Gastrocnemius medialis (tissue), 4 donors: ENCODE measurements at regions not wholly inside any gene's neighbourhood (a gene's known extent, or its start where the extent isn't known, plus 50 kb on each side); places are given as distances from the start of the nearest gene placed in this dataset.

ENCODE experiments used
- ATAC-seq, 2 donors: fragments of 150-250 bp; one replicate each; pipeline ENCODE4 v1.9.1; 2016
- DNase-seq, 2 donors: peaks; one replicate each; pipeline ENCODE4 v3.0.0-alpha.2; 2019
- H3K27ac ChIP-seq, 4 donors: fragments of 200-600 bp; sonication (generic); 1 replicate in 1 of 4; 2 replicates in 3 of 4; pipeline ENCODE4 v1.5.1; 2016 to 2018; ENCODE audit warnings: mild to moderate bottlenecking in 2 of 4, moderate library complexity in 1 of 4
- H3K27me3 ChIP-seq, 3 donors: fragments of 200-600 bp; sonication (generic) in 2 of 3; 1 replicate in 1 of 3; 2 replicates in 2 of 3; pipeline versions ENCODE4 v1.5.1 to v1.6.0; 2016 to 2019; ENCODE audit warnings: mild to moderate bottlenecking in 1 of 3, moderate library complexity in 1 of 3
- H3K36me3 ChIP-seq, 2 donors: fragments of 200-600 bp; sonication (generic) in 1 of 2; one replicate each; pipeline ENCODE4 v1.5.1; 2017 to 2018
- H3K4me1 ChIP-seq, 2 donors: fragments of 200-600 bp; sonication (generic) in 1 of 2; one replicate each; pipeline ENCODE4 v1.5.1; 2016 to 2017; ENCODE audit warnings: mild to moderate bottlenecking in 2 of 2
- H3K4me3 ChIP-seq, 4 donors: fragments of 200-600 bp; sonication (generic) in 3 of 4; 1 replicate in 1 of 4; 2 replicates in 3 of 4; pipeline ENCODE4 v1.5.1; 2016 to 2019; ENCODE audit warnings: mild to moderate bottlenecking in 2 of 4
- H3K9me3 ChIP-seq, 3 donors: fragments of 200-600 bp; sonication (generic) in 2 of 3; 1 replicate in 1 of 3; 2 replicates in 2 of 3; pipeline ENCODE4 v1.5.1; 2016 to 2019
- POLR2A ChIP-seq, 2 donors: fragments of 450-650 bp; IDR thresholded peaks; one replicate each; pipeline ENCODE4 v1.6.1; 2017; ENCODE audit warnings: antibody characterized with exemption in 2 of 2, mild to moderate bottlenecking in 2 of 2, moderate library complexity in 2 of 2
- in situ Hi-C, 4 donors: fragments of 200-750 bp; cut with MboI; loops; one replicate each; pipeline versions ENCODE4 v1.15.0 to v1.8.0; 2017; ENCODE audit warnings: low sequenced_read_pairs in 4 of 4
- intact Hi-C: fragments of 100-400 bp; cut with DNase I; formaldehyde crosslinking; loops from one replicate; pipeline ENCODE4 v1.15.1; 2023; ENCODE audit warnings: low total_unique reads
- TF ChIP-seq, protein P1 (sequence below), 5 experiments: fragments of 450-650 bp in 3 of 5; fragments of 200-600 bp in 2 of 5; sonication (generic) in 2 of 5; IDR thresholded peaks in 4 of 5; conservative IDR thresholded peaks in 1 of 5; 1 replicate in 4 of 5; 2 replicates in 1 of 5; pipeline ENCODE4 v1.5.1; 2016 to 2019; ENCODE audit warnings: antibody characterized with exemption in 5 of 5, mild to moderate bottlenecking in 3 of 5, moderate library complexity in 3 of 5

DNA sequence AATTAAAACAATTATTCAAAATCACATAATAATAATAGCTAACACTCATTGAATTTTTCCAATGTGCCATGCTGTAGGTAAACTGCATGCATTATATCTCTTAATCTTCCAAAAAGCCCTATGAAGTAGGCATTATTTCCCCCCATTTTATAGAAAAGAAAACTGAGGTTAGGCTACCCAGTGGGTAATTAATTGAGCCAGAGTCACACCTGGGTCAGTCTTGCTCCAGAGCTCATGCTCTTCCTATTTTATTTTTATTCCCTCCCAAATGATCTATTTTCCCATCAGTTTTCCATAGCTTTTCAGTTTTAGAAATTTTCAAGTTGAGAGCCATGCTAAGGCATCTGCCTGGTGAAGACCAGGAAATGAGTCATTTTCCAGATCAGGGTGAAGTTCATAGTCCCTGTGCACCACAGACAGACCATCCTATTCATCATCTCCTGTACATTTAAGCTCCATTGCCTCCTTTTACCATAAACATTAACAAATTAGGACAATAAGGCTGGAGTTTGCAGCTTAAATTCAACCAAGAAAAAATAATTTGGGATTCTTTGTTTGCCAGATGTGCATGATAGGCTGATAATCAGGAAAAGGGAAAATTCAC is 417.3 kb downstream of the OTOL1 start:
- no peak for ATAC-seq
- in situ Hi-C loops (no loop called here), intact Hi-C loops (no loop called here)

DNA sequence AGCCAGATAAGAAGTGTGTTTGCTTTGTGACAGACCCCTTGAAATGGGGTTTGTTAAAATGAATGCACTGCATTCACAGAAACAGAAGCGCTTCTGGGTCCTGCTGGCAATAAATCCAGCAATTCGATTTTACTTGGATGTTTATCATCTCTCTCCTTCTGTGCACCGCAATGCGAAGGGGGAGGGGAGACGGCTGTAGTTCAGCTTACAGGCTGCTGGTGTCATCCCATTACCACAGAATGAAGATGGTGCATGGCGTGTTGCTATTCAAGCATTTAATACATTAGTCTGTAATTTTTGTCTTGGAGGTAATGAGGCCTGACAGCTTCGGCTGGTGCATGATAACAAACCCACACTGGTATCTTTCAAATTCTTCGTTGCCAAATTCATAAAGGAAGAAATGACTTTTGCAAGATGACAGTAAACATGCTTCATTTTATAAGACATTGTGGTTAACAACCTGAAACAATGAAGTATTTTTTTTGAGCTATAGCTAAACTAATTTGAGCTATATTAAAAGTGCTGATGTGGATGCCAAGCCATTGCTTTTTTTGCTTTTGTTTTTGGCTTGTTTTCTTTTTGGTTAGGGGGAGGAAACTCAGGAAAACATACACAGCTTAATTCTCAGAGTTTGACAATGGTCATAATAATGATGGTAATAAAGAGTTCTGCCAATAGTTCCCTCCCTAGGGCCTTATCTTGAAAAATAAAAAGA is 418.3 kb downstream of the OTOL1 start:
- intact Hi-C loops = no loop called here
- H3K27ac ChIP-seq = no peak overlapping the region
- DNase-seq (peak in 1 of 2 donors; percentile 13), ATAC-seq (peak in 1 of 2 donors; percentile 72)
- H3K9me3 ChIP-seq = no peaks in the 10 kb centered on the region
- H3K27me3 ChIP-seq = no peaks in the 10 kb centered on the region
- H3K36me3 ChIP-seq = no peaks in the 10 kb centered on the region
- H3K4me3 ChIP-seq = no peak overlapping the region
- H3K4me1 ChIP-seq = no peaks in the 10 kb centered on the region
- in situ Hi-C loops = no loop called here
- TF ChIP-seq POLR2A (IDR thresholded peaks at IDR 0.05) = no peak
- TF ChIP-seq, protein P1, sequence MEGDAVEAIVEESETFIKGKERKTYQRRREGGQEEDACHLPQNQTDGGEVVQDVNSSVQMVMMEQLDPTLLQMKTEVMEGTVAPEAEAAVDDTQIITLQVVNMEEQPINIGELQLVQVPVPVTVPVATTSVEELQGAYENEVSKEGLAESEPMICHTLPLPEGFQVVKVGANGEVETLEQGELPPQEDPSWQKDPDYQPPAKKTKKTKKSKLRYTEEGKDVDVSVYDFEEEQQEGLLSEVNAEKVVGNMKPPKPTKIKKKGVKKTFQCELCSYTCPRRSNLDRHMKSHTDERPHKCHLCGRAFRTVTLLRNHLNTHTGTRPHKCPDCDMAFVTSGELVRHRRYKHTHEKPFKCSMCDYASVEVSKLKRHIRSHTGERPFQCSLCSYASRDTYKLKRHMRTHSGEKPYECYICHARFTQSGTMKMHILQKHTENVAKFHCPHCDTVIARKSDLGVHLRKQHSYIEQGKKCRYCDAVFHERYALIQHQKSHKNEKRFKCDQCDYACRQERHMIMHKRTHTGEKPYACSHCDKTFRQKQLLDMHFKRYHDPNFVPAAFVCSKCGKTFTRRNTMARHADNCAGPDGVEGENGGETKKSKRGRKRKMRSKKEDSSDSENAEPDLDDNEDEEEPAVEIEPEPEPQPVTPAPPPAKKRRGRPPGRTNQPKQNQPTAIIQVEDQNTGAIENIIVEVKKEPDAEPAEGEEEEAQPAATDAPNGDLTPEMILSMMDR (IDR thresholded peaks at IDR 0.05 in 4 of 5, conservative IDR thresholded peaks at IDR 0.05 in 1 of 5) = peak in 3 of 5 experiments; percentile 17 to 45 (median 41)

More for the DNA sequence above, 417.3 kb downstream of the OTOL1 start:
- Histone ChIP-seq H3K27me3 (no peaks in the 10 kb centered on the region), H3K4me3 (no peak overlapping the region), H3K4me1 (no peaks in the 10 kb centered on the region), H3K9me3 (no peaks in the 10 kb centered on the region), H3K27ac (no peak overlapping the region), H3K36me3 (no peaks in the 10 kb centered on the region)
- no peak for DNase-seq
- TF ChIP-seq, protein P1 (IDR thresholded peaks at IDR 0.05 in 4 of 5, conservative IDR thresholded peaks at IDR 0.05 in 1 of 5) = no peak
- TF ChIP-seq POLR2A (IDR thresholded peaks at IDR 0.05) = no peak

DNA sequence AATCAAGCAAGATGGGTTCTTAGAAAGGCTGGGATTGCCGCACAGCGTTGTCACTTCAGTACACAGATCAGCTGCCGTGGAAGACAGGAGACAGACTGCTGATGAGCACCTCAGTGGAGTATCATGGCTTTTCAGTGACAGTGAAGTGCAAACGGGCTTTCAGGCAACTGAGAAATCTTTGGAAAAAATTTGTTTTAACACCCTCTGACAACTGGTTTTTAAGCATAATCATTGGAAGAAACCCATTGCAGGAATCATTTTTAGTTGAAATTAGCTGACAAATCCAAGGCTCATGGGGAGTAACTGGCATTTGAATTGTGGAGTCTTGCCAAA is 418.8 kb downstream of the OTOL1 start:
- H3K4me3 ChIP-seq = no peak overlapping the region
- intact Hi-C loops (no loop called here), in situ Hi-C loops (no loop called here)
- H3K27ac ChIP-seq = no peak overlapping the region
- no peak for DNase-seq
- no peak for ATAC-seq
- TF ChIP-seq, protein P1 (IDR thresholded peaks at IDR 0.05 in 4 of 5, conservative IDR thresholded peaks at IDR 0.05 in 1 of 5) = no peak
- no peak for TF ChIP-seq POLR2A (IDR thresholded peaks at IDR 0.05)
- no peaks in the 10 kb centered on the region for H3K36me3 ChIP-seq
- no peaks in the 10 kb centered on the region for H3K9me3 ChIP-seq
- H3K27me3 ChIP-seq = no peaks in the 10 kb centered on the region
- H3K4me1 ChIP-seq = no peaks in the 10 kb centered on the region

DNA sequence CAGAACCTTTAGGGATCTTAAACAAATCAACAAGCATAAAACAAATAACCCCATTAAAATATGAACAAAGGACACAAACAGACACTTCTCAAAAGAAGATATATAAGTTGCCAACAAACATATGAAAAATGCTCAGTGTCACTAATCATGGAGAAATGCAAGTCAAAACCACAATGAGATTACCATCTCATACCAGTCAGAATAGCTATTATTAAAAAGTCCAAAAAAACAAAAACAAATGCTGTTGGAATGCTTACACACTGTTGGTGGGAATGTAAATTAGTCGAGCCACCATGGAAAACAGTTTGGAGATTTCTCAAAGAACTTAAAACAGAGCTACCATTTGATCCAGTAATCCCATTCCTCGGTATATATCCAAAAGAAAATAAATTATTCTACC is 423.6 kb downstream of the OTOL1 start:
- ATAC-seq = no peak
- intact Hi-C loops (no loop called here), in situ Hi-C loops (no loop called here)
- H3K27ac ChIP-seq = no peak overlapping the region
- no peaks in the 10 kb centered on the region for H3K9me3 ChIP-seq
- no peak overlapping the region for H3K4me3 ChIP-seq
- TF ChIP-seq, protein P1 (IDR thresholded peaks at IDR 0.05 in 4 of 5, conservative IDR thresholded peaks at IDR 0.05 in 1 of 5) = no peak
- no peak for TF ChIP-seq POLR2A (IDR thresholded peaks at IDR 0.05)
- no peaks in the 10 kb centered on the region for H3K36me3 ChIP-seq
- no peak for DNase-seq
- H3K4me1 ChIP-seq = no peaks in the 10 kb centered on the region
- no peaks in the 10 kb centered on the region for H3K27me3 ChIP-seq
